ENCODE measurements at regions not wholly inside any gene's neighbourhood (a gene's known extent, or its start where the extent isn't known, plus 50 kb on each side); places are given as distances from the start of the nearest gene placed in this dataset.

GRCh38 chr1:34415140-34415539, 238.4 kb downstream of the C1orf94 start:
- no peak for DNase-seq

GRCh38 chr1:34418166-34418565, 241.5 kb downstream of the C1orf94 start:
- no peak for DNase-seq

- no peak for DNase-seq
Observed at GRCh38 chr1:34419663-34420136, 243.0 kb downstream of the C1orf94 start.

GRCh38 chr1:34425046-34425445, 248.3 kb downstream of the C1orf94 start:
- DNase-seq, result no peak

- DNase-seq, result no peak
Observed at GRCh38 chr1:34425785-34426184, 249.1 kb downstream of the C1orf94 start.

- no peak for DNase-seq
Observed at GRCh38 chr1:34426325-34426896, 249.7 kb downstream of the C1orf94 start.

- DNase-seq, result no peak
Observed at GRCh38 chr1:34427170-34427569, 250.5 kb downstream of the C1orf94 start.

GRCh38 chr1:34433099-34433498, 256.4 kb downstream of the C1orf94 start:
- no peak for DNase-seq

GRCh38 chr1:34436836-34437235, 260.1 kb downstream of the C1orf94 start:
- no peak for DNase-seq

- no peak for DNase-seq
Observed at GRCh38 chr1:34441259-34442069, 264.8 kb downstream of the C1orf94 start.

GRCh38 chr1:34444516-34444915, 267.8 kb downstream of the C1orf94 start:
- no peak for DNase-seq

GRCh38 chr1:34450325-34450724, 273.6 kb downstream of the C1orf94 start:
- no peak for DNase-seq

GRCh38 chr1:34452451-34452850, 275.7 kb downstream of the C1orf94 start:
- DNase-seq, result no peak

GRCh38 chr1:34455121-34455520, 278.4 kb downstream of the C1orf94 start:
- DNase-seq, result no peak

GRCh38 chr1:34460193-34460592, 283.5 kb downstream of the C1orf94 start:
- DNase-seq, result peak; percentile 17

GRCh38 chr1:34470401-34470800, 284.4 kb upstream of the GJB5 start:
- DNase-seq, result no peak

GRCh38 chr1:34474566-34474965, 280.3 kb upstream of the GJB5 start:
- no peak for DNase-seq

GRCh38 chr1:34476371-34476770, 278.5 kb upstream of the GJB5 start:
- no peak for DNase-seq

- no peak for DNase-seq
Observed at GRCh38 chr1:34477632-34478141, 277.2 kb upstream of the GJB5 start.

GRCh38 chr1:34478515-34479076, 276.3 kb upstream of the GJB5 start:
- DNase-seq, result no peak

- DNase-seq, result no peak
Observed at GRCh38 chr1:34479731-34480130, 275.1 kb upstream of the GJB5 start.

GRCh38 chr1:34488080-34488708, 266.7 kb upstream of the GJB5 start:
- no peak for DNase-seq

GRCh38 chr1:34500451-34500850, 254.4 kb upstream of the GJB5 start:
- no peak for DNase-seq

- DNase-seq, result no peak
Observed at GRCh38 chr1:34511802-34512201, 243.0 kb upstream of the GJB5 start.

Data from NK-92 treated with Interleukin-12 subunit alpha and Interleukin-12 subunit beta, amount 100 ng/mL, for 24 hours (cell line).